SK-N-SH treated with all-trans-retinoic acid at 6 μM for 48 hours (cell line): ENCODE measurements at regions not wholly inside any gene's neighbourhood (a gene's known extent, or its start where the extent isn't known, plus 50 kb on each side); places are given as distances from the start of the nearest gene placed in this dataset.

Experiments
- ATAC-seq: fragments of 200-7000 bp; cut with Tn5 transposase; 3 replicates; pipeline ENCODE4 v1.9.1; 2020; ENCODE audit warnings: mild to moderate bottlenecking, moderate library complexity
- BACH2 ChIP-seq: fragments of 250-450 bp; sonication (Bioruptor Pico); IDR thresholded peaks from 2 replicates; pipeline ENCODE4 v1.9.0; 2021; ENCODE audit warnings: mild to moderate bottlenecking, borderline replicate concordance
- CSDC2 ChIP-seq: fragments of 250-450 bp; sonication (Bioruptor Pico); IDR thresholded peaks from 2 replicates; pipeline ENCODE4 v1.5.0; 2020; ENCODE audit warnings: mild to moderate bottlenecking, moderate library complexity
- CSRNP3 ChIP-seq: fragments of 250-450 bp; sonication (Bioruptor Pico); IDR thresholded peaks from 2 replicates; pipeline ENCODE4 v1.5.1; 2021; ENCODE audit warnings: mild to moderate bottlenecking, moderate library complexity
- ESRRG ChIP-seq: fragments of 250-450 bp; sonication (Bioruptor Pico); IDR thresholded peaks from 2 replicates; pipeline ENCODE4 v1.6.1; 2021; ENCODE audit warnings: mild to moderate bottlenecking
- GLIS3 ChIP-seq: fragments of 250-450 bp; sonication (Bioruptor Pico); IDR thresholded peaks from 2 replicates; pipeline ENCODE4 v1.5.0; 2020; ENCODE audit warnings: mild to moderate bottlenecking, moderate library complexity
- ISL1 ChIP-seq: fragments of 250-450 bp; sonication (Bioruptor Pico); IDR thresholded peaks from 2 replicates; pipeline ENCODE4 v2.1.2; 2022; ENCODE audit warnings: mild to moderate bottlenecking, moderate library complexity
- OSR1 ChIP-seq: fragments of 250-450 bp; sonication (Bioruptor Pico); IDR thresholded peaks from 2 replicates; pipeline ENCODE4 v1.8.0; 2022; ENCODE audit warnings: moderate library complexity, mild to moderate bottlenecking, inconsistent platforms
- POU6F1 ChIP-seq: fragments of 250-450 bp; sonication (Bioruptor Pico); IDR thresholded peaks from 2 replicates; pipeline ENCODE4 v1.8.0; 2021; ENCODE audit warnings: low read depth, mild to moderate bottlenecking, moderate library complexity, borderline replicate concordance
- PPARA ChIP-seq: fragments of 250-450 bp; sonication (Bioruptor Pico); IDR thresholded peaks from 2 replicates; pipeline ENCODE4 v1.5.0; 2020; ENCODE audit warnings: mild to moderate bottlenecking, borderline replicate concordance
- RARB ChIP-seq: fragments of 250-450 bp; sonication (Bioruptor Pico); IDR thresholded peaks from 2 replicates; pipeline ENCODE4 v1.8.0; 2021; ENCODE audit warnings: mild to moderate bottlenecking, moderate library complexity
- SNAI2 ChIP-seq: fragments of 250-450 bp; sonication (Bioruptor Pico); IDR thresholded peaks from 2 replicates; pipeline ENCODE4 v1.5.0; 2020; ENCODE audit warnings: mild to moderate bottlenecking, moderate library complexity
- TCF4 ChIP-seq: fragments of 250-450 bp; sonication (Bioruptor Pico); IDR thresholded peaks from 2 replicates; pipeline ENCODE4 v1.8.0; 2021; ENCODE audit warnings: mild to moderate bottlenecking, moderate library complexity, borderline replicate concordance
- TOX ChIP-seq: fragments of 250-450 bp; sonication (Bioruptor Pico); IDR thresholded peaks from 2 replicates; pipeline ENCODE4 v1.8.0; 2021; ENCODE audit warnings: mild to moderate bottlenecking, moderate library complexity, borderline replicate concordance
- ZFP3 ChIP-seq: fragments of 250-450 bp; sonication (Bioruptor Pico); IDR thresholded peaks from 2 replicates; pipeline ENCODE4 v1.5.0; 2020; ENCODE audit warnings: mild to moderate bottlenecking, moderate library complexity
- ZFP30 ChIP-seq: fragments of 450-650 bp; formaldehyde crosslinking; IDR thresholded peaks from 2 replicates; pipeline ENCODE4 v1.5.0; 2022; ENCODE audit warnings: mild to moderate bottlenecking, moderate library complexity
- ZNF565 ChIP-seq: fragments of 450-650 bp; formaldehyde crosslinking; conservative IDR thresholded peaks from 2 replicates; pipeline ENCODE4 v1.5.0; 2020; ENCODE audit warnings: low read depth, mild to moderate bottlenecking, moderate library complexity
- ZNF70 ChIP-seq: fragments of 450-650 bp; formaldehyde crosslinking; IDR thresholded peaks from 2 replicates; pipeline ENCODE4 v1.5.0; 2020; ENCODE audit warnings: mild to moderate bottlenecking, moderate library complexity
- ZNF8 ChIP-seq: fragments of 450-650 bp; formaldehyde crosslinking; IDR thresholded peaks from 2 replicates; pipeline ENCODE4 v1.5.0; 2020; ENCODE audit warnings: mild to moderate bottlenecking, moderate library complexity
- TF ChIP-seq, protein P1 (sequence below): fragments of 250-450 bp; sonication (Bioruptor Pico); IDR thresholded peaks from 2 replicates; pipeline ENCODE4 v1.5.1; 2020; ENCODE audit warnings: low read depth, mild to moderate bottlenecking, moderate library complexity

- TF ChIP-seq POU6F1: no peak
- TF ChIP-seq ESRRG (CRISPR knock-in tag): no peak
- no peak for TF ChIP-seq ZFP30 (CRISPR knock-in tag)
- TF ChIP-seq TOX (CRISPR knock-in tag): no peak
- no peak for TF ChIP-seq TCF4 (CRISPR knock-in tag)
Observed at GRCh38 chr17:83195330-83196023, 116.1 kb downstream of the METRNL start (continued).

DNA sequence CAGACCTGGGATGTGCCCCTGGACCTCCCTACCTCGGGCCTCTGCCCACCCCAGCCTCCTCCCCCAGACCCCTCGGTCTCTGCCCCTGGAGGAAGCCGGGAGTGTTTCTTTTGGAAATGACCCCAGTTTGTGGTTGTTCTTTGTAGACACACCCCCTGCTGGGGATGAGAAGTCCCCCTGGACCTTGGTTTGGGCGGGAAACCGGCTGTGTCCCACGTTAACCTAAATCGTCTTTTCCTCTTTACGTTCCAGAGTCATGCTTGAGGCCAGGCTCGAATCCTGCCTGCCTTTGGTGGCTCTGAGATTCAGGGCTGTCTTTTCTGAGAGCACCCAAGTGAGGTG, 116.6 kb downstream of the METRNL start:
- no peak for ATAC-seq

DNA sequence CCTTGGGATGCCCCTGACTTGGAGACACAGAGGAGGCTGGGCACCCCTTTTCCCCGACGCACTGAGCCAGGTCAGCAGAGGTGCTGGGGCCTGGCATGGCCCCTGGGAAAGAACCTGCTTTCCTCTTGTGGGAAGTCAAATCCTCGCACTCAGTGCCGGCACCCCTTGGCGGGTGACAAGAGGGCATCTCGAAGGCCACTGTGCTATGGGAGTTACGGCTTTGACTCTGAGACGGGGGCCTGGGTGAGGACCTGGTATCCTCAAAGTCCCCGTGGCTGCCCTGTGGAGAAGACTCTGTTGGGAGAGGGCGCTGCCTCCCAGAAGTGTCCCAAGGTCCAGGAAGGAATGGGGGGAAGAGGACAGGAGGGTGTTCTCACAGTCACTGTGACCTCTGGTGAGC, 117.0 kb downstream of the METRNL start:
- TF ChIP-seq ZFP3 (CRISPR knock-in tag) (no peak), RARB (CRISPR knock-in tag) (no peak), ESRRG (CRISPR knock-in tag) (no peak), PPARA (CRISPR knock-in tag) (no peak), OSR1 (no peak), BACH2 (CRISPR knock-in tag) (no peak), POU6F1 (no peak), GLIS3 (CRISPR knock-in tag) (no peak), CSDC2 (CRISPR knock-in tag) (no peak), ZNF565 (CRISPR knock-in tag) (no peak), ZFP30 (CRISPR knock-in tag) (no peak), SNAI2 (CRISPR knock-in tag) (no peak), ISL1 (CRISPR knock-in tag) (no peak), CSRNP3 (no peak)
- TF ChIP-seq, protein P1, sequence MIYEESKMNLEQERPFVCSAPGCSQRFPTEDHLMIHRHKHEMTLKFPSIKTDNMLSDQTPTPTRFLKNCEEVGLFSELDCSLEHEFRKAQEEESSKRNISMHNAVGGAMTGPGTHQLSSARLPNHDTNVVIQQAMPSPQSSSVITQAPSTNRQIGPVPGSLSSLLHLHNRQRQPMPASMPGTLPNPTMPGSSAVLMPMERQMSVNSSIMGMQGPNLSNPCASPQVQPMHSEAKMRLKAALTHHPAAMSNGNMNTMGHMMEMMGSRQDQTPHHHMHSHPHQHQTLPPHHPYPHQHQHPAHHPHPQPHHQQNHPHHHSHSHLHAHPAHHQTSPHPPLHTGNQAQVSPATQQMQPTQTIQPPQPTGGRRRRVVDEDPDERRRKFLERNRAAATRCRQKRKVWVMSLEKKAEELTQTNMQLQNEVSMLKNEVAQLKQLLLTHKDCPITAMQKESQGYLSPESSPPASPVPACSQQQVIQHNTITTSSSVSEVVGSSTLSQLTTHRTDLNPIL: no peak
- no peak for ATAC-seq

More for the DNA sequence above, 116.6 kb downstream of the METRNL start:
- TF ChIP-seq ZNF8: no peak

DNA sequence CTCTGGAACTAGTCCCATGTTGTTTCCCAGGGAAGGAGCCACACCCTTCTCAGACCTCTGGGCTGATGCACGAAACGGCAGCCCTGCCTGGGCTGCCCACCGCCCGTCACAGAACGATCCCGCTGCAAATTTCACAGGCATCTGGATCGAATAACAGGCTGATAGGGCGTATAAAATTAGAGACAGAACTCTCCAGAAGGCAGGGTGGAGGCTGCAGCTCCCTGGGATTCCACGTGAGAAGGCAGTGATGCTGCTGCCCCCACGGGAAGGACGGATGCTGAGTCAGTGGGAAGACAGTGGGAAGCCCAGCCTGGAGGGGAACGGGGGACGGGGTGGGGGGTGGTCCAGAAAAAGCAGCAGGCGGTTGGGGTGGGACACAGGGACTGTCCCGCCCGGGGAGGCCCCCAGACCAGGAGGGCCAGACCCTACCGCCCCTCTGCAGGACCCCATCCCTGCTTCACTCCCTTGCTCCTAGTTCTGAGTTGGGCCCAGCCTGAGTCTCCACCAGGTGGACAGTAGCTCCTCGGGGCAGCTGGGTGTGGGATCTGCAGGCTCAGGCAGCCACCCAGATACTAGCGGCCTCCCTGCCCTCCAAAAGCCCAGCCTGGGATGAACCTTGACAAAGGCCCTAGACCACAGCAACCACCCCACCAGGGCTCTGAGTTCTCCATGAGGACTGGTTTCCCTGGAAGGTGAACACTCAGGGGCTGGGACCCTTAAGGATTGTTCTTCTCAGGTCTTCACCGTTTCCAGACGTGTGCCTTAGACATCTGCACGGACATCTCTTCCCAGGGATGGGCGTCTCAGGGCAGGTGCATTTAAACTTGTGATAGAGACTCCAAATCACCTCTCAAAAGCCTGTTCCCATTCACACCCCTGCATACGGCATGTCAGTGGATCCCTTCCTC, 117.8 kb downstream of the METRNL start:
- ATAC-seq: no peak
- TF ChIP-seq ESRRG (CRISPR knock-in tag) (no peak), POU6F1 (no peak), TCF4 (CRISPR knock-in tag) (no peak), ZNF70 (CRISPR knock-in tag) (no peak)
